ENCODE measurements at regions not wholly inside any gene's neighbourhood (a gene's known extent, or its start where the extent isn't known, plus 50 kb on each side); places are given as distances from the start of the nearest gene placed in this dataset.

DNA sequence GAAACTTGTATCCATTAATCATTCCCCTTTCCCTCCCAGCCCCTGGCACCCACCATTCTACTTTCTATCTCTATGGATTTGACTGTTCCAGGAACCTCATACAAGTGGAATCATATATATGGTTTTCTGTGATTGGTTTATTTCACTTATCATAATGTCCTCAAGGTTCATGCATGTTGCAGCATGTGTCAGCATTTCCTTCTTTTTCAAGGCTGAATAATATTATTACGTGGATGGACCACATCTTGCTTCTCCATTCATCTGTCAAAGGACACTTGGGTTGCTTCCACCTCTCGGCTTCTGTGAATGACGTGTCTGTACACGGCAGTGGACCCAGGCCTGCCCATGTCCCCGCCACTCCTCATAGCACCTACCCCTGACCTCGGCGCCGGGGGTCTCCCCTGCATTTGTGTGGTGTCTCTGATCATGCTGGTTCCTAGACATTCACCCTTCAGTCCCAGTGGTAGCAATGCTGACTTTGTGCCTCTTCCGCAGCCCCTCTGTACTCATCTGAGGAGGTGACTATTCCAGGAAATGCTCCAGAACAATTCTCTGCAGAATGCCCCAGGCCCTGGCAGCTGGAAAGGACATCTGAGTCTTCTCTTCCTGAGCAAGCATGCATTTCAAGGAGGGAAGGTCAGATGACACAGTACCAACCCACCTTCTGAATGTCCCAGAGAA is 136.9 kb downstream of the PSMG1 start:
- no peak for TF ChIP-seq ZFX (IDR thresholded peaks at IDR 0.05; ENCODE audit: borderline replicate concordance)
- TF ChIP-seq, protein P1, sequence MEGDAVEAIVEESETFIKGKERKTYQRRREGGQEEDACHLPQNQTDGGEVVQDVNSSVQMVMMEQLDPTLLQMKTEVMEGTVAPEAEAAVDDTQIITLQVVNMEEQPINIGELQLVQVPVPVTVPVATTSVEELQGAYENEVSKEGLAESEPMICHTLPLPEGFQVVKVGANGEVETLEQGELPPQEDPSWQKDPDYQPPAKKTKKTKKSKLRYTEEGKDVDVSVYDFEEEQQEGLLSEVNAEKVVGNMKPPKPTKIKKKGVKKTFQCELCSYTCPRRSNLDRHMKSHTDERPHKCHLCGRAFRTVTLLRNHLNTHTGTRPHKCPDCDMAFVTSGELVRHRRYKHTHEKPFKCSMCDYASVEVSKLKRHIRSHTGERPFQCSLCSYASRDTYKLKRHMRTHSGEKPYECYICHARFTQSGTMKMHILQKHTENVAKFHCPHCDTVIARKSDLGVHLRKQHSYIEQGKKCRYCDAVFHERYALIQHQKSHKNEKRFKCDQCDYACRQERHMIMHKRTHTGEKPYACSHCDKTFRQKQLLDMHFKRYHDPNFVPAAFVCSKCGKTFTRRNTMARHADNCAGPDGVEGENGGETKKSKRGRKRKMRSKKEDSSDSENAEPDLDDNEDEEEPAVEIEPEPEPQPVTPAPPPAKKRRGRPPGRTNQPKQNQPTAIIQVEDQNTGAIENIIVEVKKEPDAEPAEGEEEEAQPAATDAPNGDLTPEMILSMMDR (IDR thresholded peaks at IDR 0.05) = no peak
- H3K27ac ChIP-seq = no peak overlapping the region

DNA sequence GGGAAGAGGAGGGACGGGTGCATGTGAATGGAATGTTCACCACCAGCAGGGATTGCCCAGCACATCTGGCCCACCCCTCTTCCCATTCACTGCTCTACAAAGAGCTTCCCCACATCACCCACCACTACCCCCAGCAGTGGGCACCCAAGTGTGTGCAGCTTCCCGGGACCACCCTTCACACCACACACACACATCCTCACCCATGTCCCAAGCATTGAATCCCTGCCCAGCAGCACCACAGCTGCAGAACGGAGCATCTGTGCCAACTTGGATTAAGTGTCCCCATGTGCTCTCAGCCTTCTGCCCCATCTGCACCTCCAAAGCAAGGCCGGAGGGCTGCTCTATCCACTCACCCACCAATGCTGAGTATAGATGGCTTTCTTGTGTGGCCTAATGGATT is 141.4 kb downstream of the PSMG1 start:
- H3K27ac ChIP-seq = no peak overlapping the region
- TF ChIP-seq, protein P1 (IDR thresholded peaks at IDR 0.05) = no peak
- TF ChIP-seq ZFX (IDR thresholded peaks at IDR 0.05; ENCODE audit: borderline replicate concordance) = no peak

GRCh38 chr21:39040494-39041110 is 142.6 kb downstream of the PSMG1 start:
- no peak overlapping the region for H3K27ac ChIP-seq
- TF ChIP-seq ZFX (IDR thresholded peaks at IDR 0.05; ENCODE audit: borderline replicate concordance) = no peak
- TF ChIP-seq, protein P1 (IDR thresholded peaks at IDR 0.05) = no peak

GRCh38 chr21:39037807-39038405 is 145.3 kb downstream of the PSMG1 start:
- H3K27ac ChIP-seq = no peak overlapping the region
- TF ChIP-seq ZFX (IDR thresholded peaks at IDR 0.05; ENCODE audit: borderline replicate concordance) = no peak
- TF ChIP-seq, protein P1 (IDR thresholded peaks at IDR 0.05) = peak; percentile 27

- H3K27ac ChIP-seq = no peak overlapping the region
- no peak for TF ChIP-seq ZFX (IDR thresholded peaks at IDR 0.05; ENCODE audit: borderline replicate concordance)
- TF ChIP-seq, protein P1 (IDR thresholded peaks at IDR 0.05) = no peak
Observed at GRCh38 chr21:39036581-39036980, 146.7 kb downstream of the PSMG1 start.

DNA sequence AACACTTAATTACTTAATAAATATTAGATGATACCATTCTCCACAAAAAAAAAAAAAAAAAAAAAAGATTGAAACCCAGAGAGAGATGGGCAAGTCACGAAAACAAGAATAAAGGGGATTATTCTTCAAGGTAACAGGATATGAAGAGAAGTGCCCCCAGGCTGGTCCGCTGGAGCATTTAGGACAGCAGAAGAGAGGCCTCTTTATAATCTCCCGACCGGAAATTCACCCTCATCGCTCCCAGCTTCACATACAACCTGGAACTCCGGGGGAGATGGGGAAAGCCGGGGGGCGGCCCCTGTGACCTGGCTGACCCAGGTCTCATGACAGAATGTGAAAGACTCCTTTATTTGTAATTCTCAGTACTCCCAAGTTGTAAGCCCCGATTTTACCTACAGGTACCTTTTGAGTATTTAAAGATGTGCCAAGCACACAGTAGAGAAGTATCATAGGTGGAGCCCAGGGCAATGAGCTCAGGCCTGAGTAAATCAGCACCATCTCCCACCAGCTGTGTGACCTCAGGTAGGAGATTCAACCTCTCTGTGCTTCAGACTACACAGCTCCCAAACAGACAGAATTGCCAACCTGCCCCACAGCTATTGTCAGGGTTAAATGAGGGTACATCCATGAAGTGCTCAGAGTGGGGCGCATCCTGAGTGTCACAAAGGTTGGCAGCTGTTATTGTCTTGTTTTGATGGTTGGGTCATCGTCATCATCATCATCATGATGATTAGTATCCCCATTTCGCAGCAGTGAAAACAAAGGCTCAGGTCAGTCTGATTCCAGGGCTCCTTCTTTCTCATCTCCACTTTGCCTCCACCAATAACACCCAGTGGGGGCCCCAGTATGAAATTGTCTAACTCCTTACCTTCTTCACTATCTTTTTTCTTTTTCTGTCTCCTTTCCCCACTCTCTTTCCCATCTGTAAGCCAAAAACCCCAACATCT is 148.4 kb downstream of the PSMG1 start:
- no peak overlapping the region for H3K27ac ChIP-seq
- no peak for TF ChIP-seq ZFX (IDR thresholded peaks at IDR 0.05; ENCODE audit: borderline replicate concordance)
- TF ChIP-seq, protein P1 (IDR thresholded peaks at IDR 0.05) = no peak

Measured in 22Rv1 (cell line).